ENCODE measurements at regions not wholly inside any gene's neighbourhood (a gene's known extent, or its start where the extent isn't known, plus 50 kb on each side); places are given as distances from the start of the nearest gene placed in this dataset.

- DNase-seq (ENCODE audit: low read depth) = no peak
- CTCF ChIA-PET = interaction anchor here (0.6 to 4.5 kb wide), 7 partner anchors 8 to 615 kb away, joined by 3 to 33 read pairs (median 3); partner anchors contain the start of gene ENC1
- no peaks in the 10 kb centered on the region for H3K27me3 ChIP-seq (ENCODE audit: control insufficient read depth, insufficient read depth, low read length)
- POLR2A ChIA-PET = no interaction called here
- H3K36me3 ChIP-seq (ENCODE audit: control insufficient read depth, insufficient read depth, low read length) = no peaks in the 10 kb centered on the region
- no peak for TF ChIP-seq CTCF (IDR thresholded peaks at IDR 0.05; ENCODE audit: insufficient read depth, low read depth, low read length)
- H3K4me3 ChIP-seq (ENCODE audit: low read depth, low read length) = no peak overlapping the region
These were observed 408.7 kb downstream of the ARHGEF28 start for GRCh38 chr5:74034733-74035132.

- POLR2A ChIA-PET = no interaction called here
- no peak for DNase-seq (ENCODE audit: low read depth)
- H3K36me3 ChIP-seq (ENCODE audit: control insufficient read depth, insufficient read depth, low read length) = no peaks in the 10 kb centered on the region
- peaks cover 2% of the 10 kb centered on the region; the same call in 1 of the 2 replicates for H3K27me3 ChIP-seq (ENCODE audit: control insufficient read depth, insufficient read depth, low read length)
- H3K4me3 ChIP-seq (ENCODE audit: low read depth, low read length) = no peak overlapping the region
- no peak for TF ChIP-seq CTCF (IDR thresholded peaks at IDR 0.05; ENCODE audit: insufficient read depth, low read depth, low read length)
- CTCF ChIA-PET = interaction anchor here (0.6 to 1.2 kb wide), 4 partner anchors 15 to 616 kb away, joined by 3 to 4 read pairs (median 3); partner anchors contain the start of gene ENC1
These were observed 406.6 kb downstream of the ARHGEF28 start for GRCh38 chr5:74032617-74033016.

GRCh38 chr5:74031536-74031935, 405.5 kb downstream of the ARHGEF28 start:
- Histone ChIP-seq H3K36me3 (ENCODE audit: control insufficient read depth, insufficient read depth, low read length) (no peaks in the 10 kb centered on the region), H3K4me3 (ENCODE audit: low read depth, low read length) (no peak overlapping the region), H3K27me3 (ENCODE audit: control insufficient read depth, insufficient read depth, low read length) (peaks cover 2% of the 10 kb centered on the region; the same call in 1 of the 2 replicates)
- ChIA-PET CTCF (interaction anchor here (0.7 to 1.2 kb wide), 2 partner anchors 129 to 617 kb away, joined by 3 read pairs; no protein-coding TSS in a partner anchor), POLR2A (no interaction called here)
- no peak for DNase-seq (ENCODE audit: low read depth)
- TF ChIP-seq CTCF (IDR thresholded peaks at IDR 0.05; ENCODE audit: insufficient read depth, low read depth, low read length) = no peak

GRCh38 chr5:74030821-74031220, 404.8 kb downstream of the ARHGEF28 start:
- no peak overlapping the region for H3K4me3 ChIP-seq (ENCODE audit: low read depth, low read length)
- no peaks in the 10 kb centered on the region for H3K36me3 ChIP-seq (ENCODE audit: control insufficient read depth, insufficient read depth, low read length)
- no peak for TF ChIP-seq CTCF (IDR thresholded peaks at IDR 0.05; ENCODE audit: insufficient read depth, low read depth, low read length)
- DNase-seq (ENCODE audit: low read depth) = no peak
- peaks cover 2% of the 10 kb centered on the region; the same call in 1 of the 2 replicates for H3K27me3 ChIP-seq (ENCODE audit: control insufficient read depth, insufficient read depth, low read length)
- ChIA-PET CTCF (interaction anchor here (0.6 to 0.7 kb wide), 2 partner anchors 19 to 246 kb away, joined by 3 to 5 read pairs; no protein-coding TSS in a partner anchor), POLR2A (no interaction called here)

GRCh38 chr5:74030371-74030770, 404.4 kb downstream of the ARHGEF28 start:
- ChIA-PET POLR2A (no interaction called here), CTCF (interaction anchor here (0.6 to 0.7 kb wide), 2 partner anchors 19 to 247 kb away, joined by 3 to 5 read pairs; no protein-coding TSS in a partner anchor)
- no peak for TF ChIP-seq CTCF (IDR thresholded peaks at IDR 0.05; ENCODE audit: insufficient read depth, low read depth, low read length)
- peaks cover 2% of the 10 kb centered on the region; the same call in 1 of the 2 replicates for H3K27me3 ChIP-seq (ENCODE audit: control insufficient read depth, insufficient read depth, low read length)
- DNase-seq (ENCODE audit: low read depth) = no peak
- no peak overlapping the region for H3K4me3 ChIP-seq (ENCODE audit: low read depth, low read length)
- H3K36me3 ChIP-seq (ENCODE audit: control insufficient read depth, insufficient read depth, low read length) = no peaks in the 10 kb centered on the region

Data from BJ (cell line).